ENCODE measurements at regions not wholly inside any gene's neighbourhood (a gene's known extent, or its start where the extent isn't known, plus 50 kb on each side); places are given as distances from the start of the nearest gene placed in this dataset.

DNA sequence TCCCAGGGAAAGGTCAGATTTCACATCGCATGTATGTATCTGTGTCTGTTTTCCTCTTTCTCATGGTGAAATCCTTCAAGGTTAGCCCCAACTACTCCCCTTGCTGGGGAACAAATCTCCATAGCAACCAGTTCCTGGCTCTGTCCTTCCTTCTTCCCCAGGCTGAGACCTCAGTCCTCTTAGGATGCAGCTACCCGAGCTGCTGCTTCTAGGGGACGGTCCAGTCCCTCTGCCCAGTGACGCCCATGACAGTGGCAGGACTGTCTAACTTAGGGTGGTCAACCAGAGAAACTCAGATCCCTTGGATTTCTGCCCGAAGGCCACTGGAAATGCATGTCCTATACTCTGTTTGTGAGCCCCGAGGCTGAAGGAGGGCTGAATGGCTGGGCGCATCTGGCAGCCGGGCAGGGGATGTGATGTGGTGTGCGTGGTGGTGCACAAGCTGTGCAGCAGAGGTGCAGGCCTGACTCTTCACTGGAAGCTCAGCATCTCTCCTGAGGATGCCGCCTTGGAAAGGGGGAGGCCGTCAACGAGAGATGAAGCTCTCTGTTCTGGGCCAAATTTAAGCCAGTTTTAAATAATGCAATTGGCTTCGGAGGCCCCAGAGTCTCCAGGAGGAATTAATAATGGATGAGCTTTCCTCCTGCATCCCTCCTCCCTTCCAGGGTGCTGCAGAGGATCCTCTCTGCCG lies 118.7 kb upstream of the B3GAT1 start:
- Mint-ChIP-seq H3K27ac (no peak overlapping the region), H3K4me3 (no peak overlapping the region), H3K4me1 (peaks cover 15% of the 10 kb centered on the region), H3K36me3 (no peaks in the 10 kb centered on the region), H3K27me3 (ENCODE audit: low read depth) (no peaks in the 10 kb centered on the region), H3K9me3 (no peaks in the 10 kb centered on the region)
- ChIA-PET POLR2A (no interaction called here), CTCF (no interaction called here)
- ATAC-seq = no peak
- DNase-seq (ENCODE audit: low spot score) = no peak
- TF ChIP-seq CBFB (CRISPR knock-in tag; IDR thresholded peaks at IDR 0.05; ENCODE audit: low read depth) = no peak
- TF ChIP-seq, protein P1, sequence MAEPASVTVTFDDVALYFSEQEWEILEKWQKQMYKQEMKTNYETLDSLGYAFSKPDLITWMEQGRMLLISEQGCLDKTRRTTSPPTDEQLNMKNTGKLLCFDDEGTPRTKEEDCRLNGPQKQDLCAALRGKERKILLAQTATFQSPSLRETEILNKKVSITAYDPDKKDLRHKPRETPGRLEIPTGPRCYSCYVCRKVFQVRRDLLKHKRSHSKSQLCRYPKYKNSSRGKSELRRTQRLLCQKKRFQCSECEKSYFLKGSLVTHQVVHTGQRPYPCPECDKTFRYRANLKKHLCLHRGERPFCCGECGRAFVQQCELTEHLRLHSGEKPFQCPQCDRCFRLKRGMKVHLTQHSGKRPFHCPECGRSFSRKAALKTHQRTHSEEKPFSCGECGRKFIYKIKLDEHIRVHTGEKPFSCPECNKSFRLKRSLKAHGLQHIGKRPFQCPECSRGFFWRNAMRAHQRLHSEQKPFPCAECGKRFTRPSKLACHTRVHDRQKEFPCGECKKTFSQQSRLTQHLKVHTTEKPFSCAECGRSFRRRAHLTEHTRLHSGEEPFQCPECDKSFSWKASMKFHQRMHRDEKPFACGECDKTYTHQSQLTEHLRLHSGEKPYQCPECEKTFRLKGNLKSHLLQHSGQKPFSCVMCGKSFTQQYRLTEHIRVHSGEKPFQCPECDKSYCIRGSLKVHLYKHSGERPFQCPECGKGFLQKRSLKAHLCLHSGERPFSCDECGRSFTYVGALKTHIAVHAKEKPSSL (CRISPR knock-in tag; conservative IDR thresholded peaks at IDR 0.05) = no peak
- TF ChIP-seq, protein P2, sequence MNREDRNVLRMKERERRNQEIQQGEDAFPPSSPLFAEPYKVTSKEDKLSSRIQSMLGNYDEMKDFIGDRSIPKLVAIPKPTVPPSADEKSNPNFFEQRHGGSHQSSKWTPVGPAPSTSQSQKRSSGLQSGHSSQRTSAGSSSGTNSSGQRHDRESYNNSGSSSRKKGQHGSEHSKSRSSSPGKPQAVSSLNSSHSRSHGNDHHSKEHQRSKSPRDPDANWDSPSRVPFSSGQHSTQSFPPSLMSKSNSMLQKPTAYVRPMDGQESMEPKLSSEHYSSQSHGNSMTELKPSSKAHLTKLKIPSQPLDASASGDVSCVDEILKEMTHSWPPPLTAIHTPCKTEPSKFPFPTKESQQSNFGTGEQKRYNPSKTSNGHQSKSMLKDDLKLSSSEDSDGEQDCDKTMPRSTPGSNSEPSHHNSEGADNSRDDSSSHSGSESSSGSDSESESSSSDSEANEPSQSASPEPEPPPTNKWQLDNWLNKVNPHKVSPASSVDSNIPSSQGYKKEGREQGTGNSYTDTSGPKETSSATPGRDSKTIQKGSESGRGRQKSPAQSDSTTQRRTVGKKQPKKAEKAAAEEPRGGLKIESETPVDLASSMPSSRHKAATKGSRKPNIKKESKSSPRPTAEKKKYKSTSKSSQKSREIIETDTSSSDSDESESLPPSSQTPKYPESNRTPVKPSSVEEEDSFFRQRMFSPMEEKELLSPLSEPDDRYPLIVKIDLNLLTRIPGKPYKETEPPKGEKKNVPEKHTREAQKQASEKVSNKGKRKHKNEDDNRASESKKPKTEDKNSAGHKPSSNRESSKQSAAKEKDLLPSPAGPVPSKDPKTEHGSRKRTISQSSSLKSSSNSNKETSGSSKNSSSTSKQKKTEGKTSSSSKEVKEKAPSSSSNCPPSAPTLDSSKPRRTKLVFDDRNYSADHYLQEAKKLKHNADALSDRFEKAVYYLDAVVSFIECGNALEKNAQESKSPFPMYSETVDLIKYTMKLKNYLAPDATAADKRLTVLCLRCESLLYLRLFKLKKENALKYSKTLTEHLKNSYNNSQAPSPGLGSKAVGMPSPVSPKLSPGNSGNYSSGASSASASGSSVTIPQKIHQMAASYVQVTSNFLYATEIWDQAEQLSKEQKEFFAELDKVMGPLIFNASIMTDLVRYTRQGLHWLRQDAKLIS (CRISPR knock-in tag; IDR thresholded peaks at IDR 0.05; ENCODE audit: borderline replicate concordance) = no peak
- no peak for TF ChIP-seq ZNF263 (CRISPR knock-in tag; IDR thresholded peaks at IDR 0.05; ENCODE audit: low read depth)
- no peak for TF ChIP-seq ZNF317 (CRISPR knock-in tag; IDR thresholded peaks at IDR 0.05; ENCODE audit: borderline replicate concordance, low read depth)
- no peak for TF ChIP-seq NFYB (CRISPR knock-in tag; conservative IDR thresholded peaks at IDR 0.05; ENCODE audit: low read depth)
- no peak for TF ChIP-seq IRF2 (CRISPR knock-in tag; IDR thresholded peaks at IDR 0.05; ENCODE audit: borderline replicate concordance, low read depth)
- TF ChIP-seq, protein P3, sequence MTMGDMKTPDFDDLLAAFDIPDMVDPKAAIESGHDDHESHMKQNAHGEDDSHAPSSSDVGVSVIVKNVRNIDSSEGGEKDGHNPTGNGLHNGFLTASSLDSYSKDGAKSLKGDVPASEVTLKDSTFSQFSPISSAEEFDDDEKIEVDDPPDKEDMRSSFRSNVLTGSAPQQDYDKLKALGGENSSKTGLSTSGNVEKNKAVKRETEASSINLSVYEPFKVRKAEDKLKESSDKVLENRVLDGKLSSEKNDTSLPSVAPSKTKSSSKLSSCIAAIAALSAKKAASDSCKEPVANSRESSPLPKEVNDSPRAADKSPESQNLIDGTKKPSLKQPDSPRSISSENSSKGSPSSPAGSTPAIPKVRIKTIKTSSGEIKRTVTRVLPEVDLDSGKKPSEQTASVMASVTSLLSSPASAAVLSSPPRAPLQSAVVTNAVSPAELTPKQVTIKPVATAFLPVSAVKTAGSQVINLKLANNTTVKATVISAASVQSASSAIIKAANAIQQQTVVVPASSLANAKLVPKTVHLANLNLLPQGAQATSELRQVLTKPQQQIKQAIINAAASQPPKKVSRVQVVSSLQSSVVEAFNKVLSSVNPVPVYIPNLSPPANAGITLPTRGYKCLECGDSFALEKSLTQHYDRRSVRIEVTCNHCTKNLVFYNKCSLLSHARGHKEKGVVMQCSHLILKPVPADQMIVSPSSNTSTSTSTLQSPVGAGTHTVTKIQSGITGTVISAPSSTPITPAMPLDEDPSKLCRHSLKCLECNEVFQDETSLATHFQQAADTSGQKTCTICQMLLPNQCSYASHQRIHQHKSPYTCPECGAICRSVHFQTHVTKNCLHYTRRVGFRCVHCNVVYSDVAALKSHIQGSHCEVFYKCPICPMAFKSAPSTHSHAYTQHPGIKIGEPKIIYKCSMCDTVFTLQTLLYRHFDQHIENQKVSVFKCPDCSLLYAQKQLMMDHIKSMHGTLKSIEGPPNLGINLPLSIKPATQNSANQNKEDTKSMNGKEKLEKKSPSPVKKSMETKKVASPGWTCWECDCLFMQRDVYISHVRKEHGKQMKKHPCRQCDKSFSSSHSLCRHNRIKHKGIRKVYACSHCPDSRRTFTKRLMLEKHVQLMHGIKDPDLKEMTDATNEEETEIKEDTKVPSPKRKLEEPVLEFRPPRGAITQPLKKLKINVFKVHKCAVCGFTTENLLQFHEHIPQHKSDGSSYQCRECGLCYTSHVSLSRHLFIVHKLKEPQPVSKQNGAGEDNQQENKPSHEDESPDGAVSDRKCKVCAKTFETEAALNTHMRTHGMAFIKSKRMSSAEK (CRISPR knock-in tag; IDR thresholded peaks at IDR 0.05; ENCODE audit: borderline replicate concordance) = no peak
- no peak for TF ChIP-seq ZNF232 (CRISPR knock-in tag; IDR thresholded peaks at IDR 0.05)
- no peak for TF ChIP-seq ZNF416 (CRISPR knock-in tag; IDR thresholded peaks at IDR 0.05)
- no peak for TF ChIP-seq TEAD1 (CRISPR knock-in tag; IDR thresholded peaks at IDR 0.05)
- no peak for TF ChIP-seq OVOL2 (CRISPR knock-in tag; IDR thresholded peaks at IDR 0.05; ENCODE audit: borderline replicate concordance)
- no peak for TF ChIP-seq ELF4 (CRISPR knock-in tag; IDR thresholded peaks at IDR 0.05; ENCODE audit: low read depth)
- no peak for TF ChIP-seq ZNF138 (CRISPR knock-in tag; conservative IDR thresholded peaks at IDR 0.05)
- no peak for TF ChIP-seq ZNF121 (CRISPR knock-in tag; IDR thresholded peaks at IDR 0.05)
- no peak for TF ChIP-seq RORB (CRISPR knock-in tag; IDR thresholded peaks at IDR 0.05)

All from WTC11 (cell line).